ENCODE measurements at regions not wholly inside any gene's neighbourhood (a gene's known extent, or its start where the extent isn't known, plus 50 kb on each side); places are given as distances from the start of the nearest gene placed in this dataset.
"Not testable (repeated sequence)": the region's sequence is repeated elsewhere in the genome, so short reads cannot be mapped to it uniquely, and the experiment has no call there.

DNA sequence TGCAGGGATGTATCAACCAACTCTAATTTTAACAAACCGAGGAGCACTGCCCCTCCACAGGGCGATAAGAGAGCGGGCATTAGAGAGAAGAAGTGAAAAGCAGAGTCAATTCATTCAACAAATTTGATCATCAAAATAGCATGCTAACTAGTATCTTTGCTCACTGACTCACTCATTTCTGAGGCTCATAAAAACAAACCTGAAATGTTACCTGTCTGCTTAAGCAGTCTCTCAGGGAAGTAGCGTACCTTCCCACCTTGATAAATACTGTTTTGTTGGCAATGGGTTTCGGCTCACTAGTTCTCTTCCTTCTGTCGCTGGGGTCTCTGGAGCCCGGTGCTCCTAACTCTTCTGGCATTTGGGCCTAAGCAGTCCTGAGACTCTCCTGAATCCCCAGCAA lies 248.8 kb downstream of the IRS1 start:
- Mint-ChIP-seq H3K4me1 (no peaks in the 10 kb centered on the region), H3K36me3 (ENCODE audit: low read depth) (no peaks in the 10 kb centered on the region), H3K27me3 (peaks cover 5% of the 10 kb centered on the region), H3K9me3 (no peaks in the 10 kb centered on the region), H3K4me3 (no peak overlapping the region), H3K27ac (no peak overlapping the region)
- ChIA-PET CTCF (no interaction called here), POLR2A (no interaction called here)
- DNase-seq: no peak

- no peaks in the 10 kb centered on the region for H3K4me1 Mint-ChIP-seq
- CTCF ChIA-PET: no interaction called here
- no peak overlapping the region for H3K27ac Mint-ChIP-seq
- H3K27me3 Mint-ChIP-seq: peaks cover 5% of the 10 kb centered on the region
- no peaks in the 10 kb centered on the region for H3K9me3 Mint-ChIP-seq
- no peak overlapping the region for H3K4me3 Mint-ChIP-seq
- H3K36me3 Mint-ChIP-seq (ENCODE audit: low read depth): no peaks in the 10 kb centered on the region
- DNase-seq: no peak
- POLR2A ChIA-PET: no interaction called here
Measured at GRCh38 chr2:226548732-226549131, 250.9 kb downstream of the IRS1 start.

GRCh38 chr2:226544596-226545210 lies 254.9 kb downstream of the IRS1 start:
- POLR2A ChIA-PET: no interaction called here
- no peaks in the 10 kb centered on the region for H3K4me1 Mint-ChIP-seq
- peaks cover 9% of the 10 kb centered on the region for H3K27me3 Mint-ChIP-seq
- no peak for DNase-seq
- no peak overlapping the region for H3K27ac Mint-ChIP-seq
- no peak overlapping the region for H3K4me3 Mint-ChIP-seq
- CTCF ChIA-PET: no interaction called here
- H3K36me3 Mint-ChIP-seq (ENCODE audit: low read depth): no peaks in the 10 kb centered on the region
- H3K9me3 Mint-ChIP-seq: no peaks in the 10 kb centered on the region

DNA sequence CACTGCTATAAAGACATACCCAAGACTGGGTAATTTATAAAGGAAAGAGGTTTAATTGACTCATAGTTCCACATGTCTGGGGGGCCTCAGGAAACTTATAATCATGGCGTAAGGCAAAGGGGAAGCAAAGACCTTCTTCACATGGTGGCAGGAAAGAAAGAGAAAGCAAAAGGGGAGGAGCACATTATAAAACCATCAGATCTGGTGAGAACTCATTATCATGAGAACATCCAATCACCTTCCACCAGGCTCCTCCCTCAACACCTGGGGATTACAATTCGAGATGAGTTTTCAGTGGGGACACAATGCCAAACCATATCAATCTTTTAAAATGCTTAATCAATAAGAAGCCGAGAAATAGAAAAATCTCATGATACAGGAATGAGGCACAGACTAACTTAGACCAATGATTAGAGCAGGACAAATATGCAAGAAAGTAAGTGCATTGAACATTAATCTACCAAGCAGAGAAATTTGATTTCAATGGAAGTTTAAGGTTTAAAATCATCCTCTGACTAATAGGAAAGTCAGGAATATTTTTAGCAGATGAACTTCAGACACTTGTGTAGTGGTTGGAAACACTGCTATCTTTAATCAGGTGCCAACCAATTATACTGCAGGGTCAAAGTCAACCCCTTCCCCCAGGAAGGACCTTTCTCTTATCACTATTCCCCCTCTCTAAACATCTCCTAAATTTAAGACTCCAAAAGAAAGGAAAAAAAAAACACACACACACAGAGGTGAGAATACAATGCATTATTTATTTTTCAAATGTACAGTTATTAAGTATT lies 259.2 kb downstream of the IRS1 start:
- no peak for DNase-seq
- Mint-ChIP-seq H3K27ac (no peak overlapping the region), H3K36me3 (ENCODE audit: low read depth) (no peaks in the 10 kb centered on the region), H3K27me3 (peaks cover 13% of the 10 kb centered on the region), H3K4me3 (no peak overlapping the region), H3K9me3 (no peaks in the 10 kb centered on the region), H3K4me1 (no peaks in the 10 kb centered on the region)
- CTCF ChIA-PET: no interaction called here
- POLR2A ChIA-PET: no interaction called here

DNA sequence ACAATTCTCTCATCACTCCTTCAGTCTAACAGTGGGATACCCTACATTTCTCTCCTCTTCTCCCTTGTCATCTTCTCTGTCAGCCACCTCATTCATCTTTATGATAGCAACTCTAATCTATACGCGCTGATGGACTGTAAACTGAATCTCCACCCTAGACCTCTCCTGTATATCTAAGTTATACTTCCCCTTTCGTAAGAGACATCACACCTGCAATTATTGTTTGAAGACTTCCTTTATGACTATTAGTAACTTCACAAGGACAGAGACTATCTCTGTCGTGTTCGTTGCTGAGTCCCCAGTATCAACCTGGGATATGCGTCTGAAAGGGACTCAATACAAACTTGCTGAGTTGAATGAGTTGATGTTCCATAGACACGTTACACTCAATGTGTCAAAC lies 263.2 kb downstream of the IRS1 start:
- CTCF ChIA-PET: no interaction called here
- Mint-ChIP-seq H3K9me3 (no peaks in the 10 kb centered on the region), H3K27ac (no peak overlapping the region), H3K4me3 (no peak overlapping the region), H3K27me3 (peaks cover 8% of the 10 kb centered on the region), H3K36me3 (ENCODE audit: low read depth) (no peaks in the 10 kb centered on the region), H3K4me1 (no peaks in the 10 kb centered on the region)
- POLR2A ChIA-PET: no interaction called here
- no peak for DNase-seq

DNA sequence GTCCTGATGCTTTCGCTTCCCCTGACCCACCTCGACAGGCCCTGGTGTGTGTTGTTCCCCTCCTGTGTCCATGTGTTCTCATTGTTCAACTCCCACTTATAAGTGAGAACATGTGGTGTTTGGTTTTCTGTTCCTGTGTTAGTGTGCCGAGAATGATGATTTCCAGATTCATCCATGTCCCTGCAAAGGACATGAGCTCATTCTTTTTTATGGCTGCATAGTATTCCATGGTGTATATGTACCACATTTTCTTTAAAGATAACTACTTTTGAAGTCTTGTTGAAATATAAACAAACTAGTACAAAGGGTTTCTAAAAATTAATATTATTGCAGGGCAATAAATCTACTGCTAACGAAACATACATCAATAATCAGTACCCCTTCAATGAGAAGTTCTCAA lies 266.6 kb downstream of the IRS1 start:
- H3K27ac Mint-ChIP-seq; POLR2A ChIA-PET; H3K4me3 Mint-ChIP-seq; DNase-seq; H3K4me1 Mint-ChIP-seq; H3K36me3 Mint-ChIP-seq (ENCODE audit: low read depth); H3K9me3 Mint-ChIP-seq; H3K27me3 Mint-ChIP-seq: not testable (repeated sequence)
- CTCF ChIA-PET: interaction anchor here (1.1 kb wide), 1 partner anchor 15 kb away, joined by 3 read pairs; no protein-coding TSS in a partner anchor

- POLR2A ChIA-PET: no interaction called here
Measured at GRCh38 chr2:226531061-226531810, 268.4 kb downstream of the IRS1 start.

DNA sequence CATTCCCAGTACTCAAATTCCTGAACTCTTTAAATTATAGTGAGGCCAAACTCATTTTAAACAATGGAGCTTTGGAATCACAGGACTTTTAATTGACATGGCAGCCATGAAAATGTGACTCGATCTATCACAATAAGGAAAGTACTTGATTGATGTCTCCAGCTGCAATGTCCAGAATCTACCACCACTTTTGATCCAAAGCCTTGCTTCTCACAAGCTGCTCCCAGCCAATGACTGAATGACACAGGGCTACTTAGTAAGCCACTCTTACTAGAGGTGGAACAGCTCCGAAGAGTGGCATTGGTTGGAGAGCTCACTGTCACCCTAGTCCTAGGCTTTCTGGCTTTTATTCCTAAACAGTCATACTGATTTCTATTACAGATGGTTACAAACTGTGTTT lies 270.1 kb downstream of the IRS1 start:
- Mint-ChIP-seq H3K27ac (no peak overlapping the region), H3K9me3 (peaks cover 2% of the 10 kb centered on the region), H3K36me3 (ENCODE audit: low read depth) (no peaks in the 10 kb centered on the region), H3K4me3 (no peak overlapping the region), H3K4me1 (no peaks in the 10 kb centered on the region), H3K27me3 (peaks cover 2% of the 10 kb centered on the region)
- DNase-seq: no peak
- ChIA-PET POLR2A (no interaction called here), CTCF (no interaction called here)

More at GRCh38 chr2:226531061-226531810, 268.4 kb downstream of the IRS1 start:
- H3K27ac Mint-ChIP-seq: no peak overlapping the region
- peaks cover 2% of the 10 kb centered on the region for H3K9me3 Mint-ChIP-seq
- H3K4me3 Mint-ChIP-seq: no peak overlapping the region
- peaks cover 2% of the 10 kb centered on the region for H3K27me3 Mint-ChIP-seq
- DNase-seq: no peak
- no peaks in the 10 kb centered on the region for H3K36me3 Mint-ChIP-seq (ENCODE audit: low read depth)
- H3K4me1 Mint-ChIP-seq: no peaks in the 10 kb centered on the region
- CTCF ChIA-PET: no interaction called here

- H3K4me3 Mint-ChIP-seq: no peak overlapping the region
- CTCF ChIA-PET: interaction anchor here (0.6 kb wide), 1 partner anchor 85 kb away, joined by 3 read pairs; no protein-coding TSS in a partner anchor
- H3K27ac Mint-ChIP-seq: no peak overlapping the region
- no peaks in the 10 kb centered on the region for H3K4me1 Mint-ChIP-seq
- POLR2A ChIA-PET: no interaction called here
- no peak for DNase-seq
- H3K27me3 Mint-ChIP-seq: peaks cover 4% of the 10 kb centered on the region
- H3K9me3 Mint-ChIP-seq: peaks cover 4% of the 10 kb centered on the region
- no peaks in the 10 kb centered on the region for H3K36me3 Mint-ChIP-seq (ENCODE audit: low read depth)
Measured at GRCh38 chr2:226526716-226527115, 272.9 kb downstream of the IRS1 start.

DNA sequence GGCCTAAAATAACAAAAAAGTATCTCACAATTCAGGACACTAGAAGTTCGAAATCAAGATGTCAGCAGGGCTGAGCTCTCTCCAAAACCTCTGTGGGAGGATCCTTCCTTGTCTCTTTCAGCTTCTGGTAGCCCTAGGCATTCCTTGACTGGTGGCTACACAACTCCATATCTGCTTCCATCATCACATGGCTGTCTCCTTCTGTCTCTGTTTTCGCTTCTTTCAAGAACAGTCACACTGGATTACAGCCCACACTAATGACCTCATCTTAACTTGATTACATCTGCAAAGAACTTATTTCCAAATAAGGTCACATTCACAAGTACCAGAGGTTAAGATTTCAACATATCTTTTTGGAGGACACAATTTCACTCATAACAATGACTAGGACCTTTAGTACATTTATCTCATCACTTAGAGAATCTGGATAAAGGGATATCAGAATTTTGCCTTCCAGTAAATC lies 275.2 kb downstream of the IRS1 start:
- Mint-ChIP-seq H3K36me3 (ENCODE audit: low read depth) (no peaks in the 10 kb centered on the region), H3K4me1 (no peaks in the 10 kb centered on the region), H3K4me3 (no peak overlapping the region), H3K9me3 (peaks cover 4% of the 10 kb centered on the region), H3K27ac (no peak overlapping the region), H3K27me3 (peaks cover 4% of the 10 kb centered on the region)
- DNase-seq: no peak
- ChIA-PET CTCF (interaction anchor here (0.6 kb wide), 1 partner anchor 13 kb away, joined by 3 read pairs; no protein-coding TSS in a partner anchor), POLR2A (no interaction called here)

GRCh38 chr2:226520723-226521122 lies 278.9 kb downstream of the IRS1 start:
- ChIA-PET CTCF (no interaction called here), POLR2A (no interaction called here)
- Mint-ChIP-seq H3K27me3 (peaks cover 4% of the 10 kb centered on the region), H3K27ac (no peak overlapping the region), H3K36me3 (ENCODE audit: low read depth) (no peaks in the 10 kb centered on the region), H3K4me1 (no peaks in the 10 kb centered on the region), H3K4me3 (no peak overlapping the region), H3K9me3 (peaks cover 2% of the 10 kb centered on the region)
- DNase-seq: no peak

- Mint-ChIP-seq H3K27ac (no peak overlapping the region), H3K27me3 (peaks cover 2% of the 10 kb centered on the region), H3K36me3 (ENCODE audit: low read depth) (no peaks in the 10 kb centered on the region), H3K4me3 (no peak overlapping the region), H3K9me3 (no peaks in the 10 kb centered on the region), H3K4me1 (no peaks in the 10 kb centered on the region)
- POLR2A ChIA-PET: no interaction called here
- CTCF ChIA-PET: no interaction called here
- DNase-seq: no peak
Measured at GRCh38 chr2:226515344-226516055, 284.1 kb downstream of the IRS1 start.

GRCh38 chr2:226514895-226515294 lies 284.7 kb downstream of the IRS1 start:
- H3K4me1 Mint-ChIP-seq: no peaks in the 10 kb centered on the region
- CTCF ChIA-PET: no interaction called here
- peaks cover 2% of the 10 kb centered on the region for H3K27me3 Mint-ChIP-seq
- H3K36me3 Mint-ChIP-seq (ENCODE audit: low read depth): no peaks in the 10 kb centered on the region
- no peak overlapping the region for H3K27ac Mint-ChIP-seq
- H3K9me3 Mint-ChIP-seq: no peaks in the 10 kb centered on the region
- H3K4me3 Mint-ChIP-seq: no peak overlapping the region
- POLR2A ChIA-PET: no interaction called here
- DNase-seq: no peak

Measured in activated CD4-positive, alpha-beta T cell treated with anti-CD3 and anti-CD28 coated beads, Interleukin-2, amount 10 ng/mL, durations not matched to agents 7 days and 5 days (primary cell).